ENCODE measurements at regions not wholly inside any gene's neighbourhood (a gene's known extent, or its start where the extent isn't known, plus 50 kb on each side); places are given as distances from the start of the nearest gene placed in this dataset.

GRCh38 chrX:94493405-94493804 is 819.4 kb downstream of the FAM133A start:
- TF ChIP-seq SIN3A (IDR thresholded peaks at IDR 0.05; ENCODE audit: borderline replicate concordance, insufficient read depth, low read length) (no peak), FOXP2 (optimal IDR thresholded peaks at IDR 0.05; ENCODE audit: borderline replicate concordance, extremely low read depth, extremely low read length, insufficient read depth) (no peak), POLR2AphosphoS5 (IDR thresholded peaks at IDR 0.05; ENCODE audit: low read depth, low read length) (no peak), TAF1 (IDR thresholded peaks at IDR 0.05; ENCODE audit: borderline replicate concordance, insufficient read depth, low read length) (no peak), REST (IDR thresholded peaks at IDR 0.05; ENCODE audit: insufficient read depth in 1 of 2, low read depth in 2 of 2, low read length in 2 of 2) (no peak)

DNA sequence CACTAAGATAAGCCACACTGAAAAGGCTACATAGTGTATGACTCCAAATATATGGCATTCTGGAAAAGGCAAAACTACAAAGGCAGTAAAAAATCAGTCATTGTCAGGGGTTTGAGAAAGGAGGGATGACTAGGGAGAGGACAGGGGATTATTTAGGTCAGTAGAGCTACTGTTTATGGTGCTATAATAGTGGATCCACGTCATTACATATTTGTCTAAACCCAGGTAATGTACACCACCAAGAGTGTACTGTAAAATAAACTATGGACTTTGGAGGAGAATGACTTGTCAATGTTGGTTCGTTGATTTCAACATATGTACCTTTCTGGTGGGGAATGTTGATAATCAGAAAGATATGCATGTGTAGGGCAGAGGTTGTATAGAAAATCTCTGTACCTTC is 837.6 kb downstream of the FAM133A start:
- TF ChIP-seq SIN3A (IDR thresholded peaks at IDR 0.05; ENCODE audit: borderline replicate concordance, insufficient read depth, low read length) (no peak), POLR2AphosphoS5 (IDR thresholded peaks at IDR 0.05; ENCODE audit: low read depth, low read length) (no peak), TAF1 (IDR thresholded peaks at IDR 0.05; ENCODE audit: borderline replicate concordance, insufficient read depth, low read length) (no peak), FOXP2 (optimal IDR thresholded peaks at IDR 0.05; ENCODE audit: borderline replicate concordance, extremely low read depth, extremely low read length, insufficient read depth) (no peak), REST (IDR thresholded peaks at IDR 0.05; ENCODE audit: insufficient read depth in 1 of 2, low read depth in 2 of 2, low read length in 2 of 2) (no peak)

DNA sequence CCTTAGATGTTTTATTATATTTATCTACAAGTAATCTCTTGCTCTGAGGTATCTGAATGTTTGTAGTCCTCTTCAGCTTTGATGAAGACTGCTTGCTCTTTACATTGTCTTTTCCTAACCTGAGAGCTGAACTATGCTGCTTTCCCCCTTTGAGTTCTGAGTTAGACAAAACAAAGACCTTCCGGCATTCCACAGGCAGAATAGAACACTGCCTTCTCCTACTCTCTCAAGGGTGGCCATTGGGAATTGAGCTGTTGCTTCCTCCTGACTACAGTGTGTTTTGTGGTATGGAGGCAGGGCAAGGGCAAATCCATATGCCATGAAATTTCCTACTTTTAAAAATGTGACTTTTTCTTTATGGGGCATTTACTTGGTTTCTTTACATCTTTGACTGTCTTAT is 841.0 kb downstream of the FAM133A start:
- no peak for TF ChIP-seq TAF1 (IDR thresholded peaks at IDR 0.05; ENCODE audit: borderline replicate concordance, insufficient read depth, low read length)
- no peak for TF ChIP-seq POLR2AphosphoS5 (IDR thresholded peaks at IDR 0.05; ENCODE audit: low read depth, low read length)
- TF ChIP-seq FOXP2 (optimal IDR thresholded peaks at IDR 0.05; ENCODE audit: borderline replicate concordance, extremely low read depth, extremely low read length, insufficient read depth): no peak
- TF ChIP-seq SIN3A (IDR thresholded peaks at IDR 0.05; ENCODE audit: borderline replicate concordance, insufficient read depth, low read length): no peak
- no peak for TF ChIP-seq REST (IDR thresholded peaks at IDR 0.05; ENCODE audit: insufficient read depth in 1 of 2, low read depth in 2 of 2, low read length in 2 of 2)

- TF ChIP-seq POLR2AphosphoS5 (IDR thresholded peaks at IDR 0.05; ENCODE audit: low read depth, low read length) (no peak), TAF1 (IDR thresholded peaks at IDR 0.05; ENCODE audit: borderline replicate concordance, insufficient read depth, low read length) (no peak), FOXP2 (optimal IDR thresholded peaks at IDR 0.05; ENCODE audit: borderline replicate concordance, extremely low read depth, extremely low read length, insufficient read depth) (no peak), REST (IDR thresholded peaks at IDR 0.05; ENCODE audit: insufficient read depth in 1 of 2, low read depth in 2 of 2, low read length in 2 of 2) (no peak), SIN3A (IDR thresholded peaks at IDR 0.05; ENCODE audit: borderline replicate concordance, insufficient read depth, low read length) (no peak)
Measured at GRCh38 chrX:94524867-94525266, 850.9 kb downstream of the FAM133A start.

- TF ChIP-seq POLR2AphosphoS5 (IDR thresholded peaks at IDR 0.05; ENCODE audit: low read depth, low read length) (no peak), REST (IDR thresholded peaks at IDR 0.05; ENCODE audit: insufficient read depth in 1 of 2, low read depth in 2 of 2, low read length in 2 of 2) (no peak), FOXP2 (optimal IDR thresholded peaks at IDR 0.05; ENCODE audit: borderline replicate concordance, extremely low read depth, extremely low read length, insufficient read depth) (no peak), TAF1 (IDR thresholded peaks at IDR 0.05; ENCODE audit: borderline replicate concordance, insufficient read depth, low read length) (no peak), SIN3A (IDR thresholded peaks at IDR 0.05; ENCODE audit: borderline replicate concordance, insufficient read depth, low read length) (no peak)
Measured at GRCh38 chrX:94545722-94546121, 871.7 kb downstream of the FAM133A start.
